Right ventricle myocardium inferior (tissue), 1 donor: ENCODE measurements at regions not wholly inside any gene's neighbourhood (a gene's known extent, or its start where the extent isn't known, plus 50 kb on each side); places are given as distances from the start of the nearest gene placed in this dataset.
"Not testable (repeated sequence)": the region's sequence is repeated elsewhere in the genome, so short reads cannot be mapped to it uniquely, and the experiment has no call there.

Experiments used
- ATAC-seq: fragments of 200-7000 bp; cut with Tn5 transposase; one replicate; pipeline ENCODE4 v1.9.1; 2020; ENCODE audit warnings: mild to moderate bottlenecking, moderate library complexity
- DNase-seq: peaks from one replicate; pipeline ENCODE4 v3.0.0; 2021; ENCODE audit errors: missing footprints
- intact Hi-C: fragments of 100-400 bp; cut with DNase I; formaldehyde crosslinking; loops from one replicate; pipeline ENCODE4 v1.11.0; 2022
- donor health status: DM: no; HTN: yes; CAD: no; lungs with severe emphysema.

GRCh38 chr4:114034189-114034588 is 54.7 kb upstream of the ARSJ start:
- intact Hi-C loops = no loop called here

GRCh38 chr4:114036426-114036825 is 57.0 kb upstream of the ARSJ start:
- intact Hi-C loops = no loop called here
- no peak for ATAC-seq
- no peak for DNase-seq

More at GRCh38 chr4:114034189-114034588, 54.7 kb upstream of the ARSJ start:
- DNase-seq (no peak), ATAC-seq (no peak)

GRCh38 chr4:114036864-114037263 is 57.4 kb upstream of the ARSJ start:
- no peak for ATAC-seq

GRCh38 chr4:114037988-114038387 is 58.5 kb upstream of the ARSJ start:
- ATAC-seq (no peak), DNase-seq (no peak)
- intact Hi-C loops = no loop called here

More at GRCh38 chr4:114036864-114037263, 57.4 kb upstream of the ARSJ start:
- intact Hi-C loops = no loop called here
- DNase-seq = no peak

GRCh38 chr4:114038762-114039387 is 59.4 kb upstream of the ARSJ start:
- intact Hi-C loops = no loop called here
- ATAC-seq (no peak), DNase-seq (no peak)

- ATAC-seq (no peak), DNase-seq (no peak)
Observed at GRCh38 chr4:114040319-114041116, 61.1 kb upstream of the ARSJ start.

GRCh38 chr4:114041117-114041475 is 61.6 kb upstream of the ARSJ start:
- no peak for ATAC-seq
- DNase-seq = no peak
- intact Hi-C loops = no loop called here

More at GRCh38 chr4:114040319-114041116, 61.1 kb upstream of the ARSJ start:
- intact Hi-C loops = no loop called here

GRCh38 chr4:114043116-114043515 is 63.7 kb upstream of the ARSJ start:
- intact Hi-C loops = no loop called here
- ATAC-seq (no peak), DNase-seq (no peak)

- DNase-seq, intact Hi-C loops, ATAC-seq: not testable (repeated sequence)
Observed at GRCh38 chr4:114044351-114044750, 64.9 kb upstream of the ARSJ start.

GRCh38 chr4:114046331-114046730 is 66.9 kb upstream of the ARSJ start:
- intact Hi-C loops = no loop called here
- ATAC-seq (no peak), DNase-seq (no peak)

- DNase-seq, intact Hi-C loops: not testable (repeated sequence)
Observed at GRCh38 chr4:114048154-114048553, 68.7 kb upstream of the ARSJ start.

GRCh38 chr4:114052227-114052626 is 72.8 kb upstream of the ARSJ start:
- DNase-seq = no peak
- intact Hi-C loops = no loop called here
- peak; percentile 60 for ATAC-seq

More at GRCh38 chr4:114048154-114048553, 68.7 kb upstream of the ARSJ start:
- not testable (repeated sequence) for ATAC-seq

GRCh38 chr4:114056599-114056998 is 77.2 kb upstream of the ARSJ start:
- intact Hi-C loops = no loop called here
- DNase-seq (no peak), ATAC-seq (no peak)

- no peak for DNase-seq
- intact Hi-C loops = no loop called here
- no peak for ATAC-seq
Observed at GRCh38 chr4:114057746-114058145, 78.3 kb upstream of the ARSJ start.

- intact Hi-C loops = no loop called here
- DNase-seq (no peak), ATAC-seq (no peak)
Observed at GRCh38 chr4:114062499-114062898, 83.1 kb upstream of the ARSJ start.

- intact Hi-C loops = loop anchor here (5.0 kb wide), 2 partner anchors 120 to 290 kb away; no protein-coding TSS in a partner anchor
- ATAC-seq = no peak
- no peak for DNase-seq
Observed at GRCh38 chr4:114072781-114073180, 93.3 kb upstream of the ARSJ start.

- ATAC-seq = no peak
- intact Hi-C loops = no loop called here
- no peak for DNase-seq
Observed at GRCh38 chr4:114076899-114077570, 97.6 kb upstream of the ARSJ start.

GRCh38 chr4:114077610-114078009 is 98.2 kb upstream of the ARSJ start:
- no peak for DNase-seq
- no peak for ATAC-seq
- intact Hi-C loops = no loop called here

- intact Hi-C loops = no loop called here
- no peak for ATAC-seq
- no peak for DNase-seq
Observed at GRCh38 chr4:114078636-114079035, 99.2 kb upstream of the ARSJ start.

GRCh38 chr4:114081783-114082182 is 102.3 kb upstream of the ARSJ start:
- ATAC-seq (no peak), DNase-seq (no peak)
- intact Hi-C loops = no loop called here
